Left colon (tissue), 2 donors: ENCODE measurements at regions not wholly inside any gene's neighbourhood (a gene's known extent, or its start where the extent isn't known, plus 50 kb on each side); places are given as distances from the start of the nearest gene placed in this dataset.
"Not testable (repeated sequence)": the region's sequence is repeated elsewhere in the genome, so short reads cannot be mapped to it uniquely, and the experiment has no call there.

Source experiments
- ATAC-seq: fragments of 200-7000 bp; cut with Tn5 transposase; one replicate; pipeline ENCODE4 v1.9.1; 2020; ENCODE audit warnings: mild to moderate bottlenecking, moderate library complexity
- DNase-seq, 2 donors: peaks; one replicate each; pipeline ENCODE4 v3.0.0-alpha.2; 2020
- intact Hi-C, 2 donors: fragments of 100-400 bp; cut with DNase I in 1 of 2; cut with micrococcal nuclease in 1 of 2; formaldehyde crosslinking; loops; one replicate each; pipeline versions ENCODE4 v1.11.2 to v1.14.0; 2022; cut with DNase I, micrococcal nuclease
- donor health status: DM: no; HTN: no; CAD: no.
- donor health status: DM: yes; HTN: yes; CAD: no.

GRCh38 chr21:24628046-24628445 is 979.2 kb downstream of the MRPL39 start:
- no peak for ATAC-seq
- DNase-seq = no peak
- intact Hi-C loops = no loop called here

GRCh38 chr21:24617819-24618218 is 989.5 kb downstream of the MRPL39 start:
- intact Hi-C loops = no loop called here
- DNase-seq (no peak), ATAC-seq (no peak)

GRCh38 chr21:24594082-24594481 is 1013.2 kb downstream of the MRPL39 start:
- intact Hi-C loops = no loop called here
- DNase-seq (no peak), ATAC-seq (no peak)

- intact Hi-C loops = no loop called here
- DNase-seq (no peak), ATAC-seq (no peak)
Observed at GRCh38 chr21:24590261-24590660, 1017.0 kb downstream of the MRPL39 start.

GRCh38 chr21:24583473-24583872 is 1023.8 kb downstream of the MRPL39 start:
- no peak for DNase-seq
- ATAC-seq = no peak
- intact Hi-C loops = no loop called here

- intact Hi-C loops = no loop called here
- ATAC-seq (no peak), DNase-seq (no peak)
Observed at GRCh38 chr21:24577301-24577700, 1030.0 kb downstream of the MRPL39 start.

GRCh38 chr21:24561291-24561690 is 1046.0 kb downstream of the MRPL39 start:
- intact Hi-C loops = no loop called here
- no peak for DNase-seq
- ATAC-seq = no peak

- ATAC-seq (no peak), DNase-seq (no peak)
- intact Hi-C loops = no loop called here
Observed at GRCh38 chr21:24552491-24552890, 1054.8 kb downstream of the MRPL39 start.

GRCh38 chr21:24545807-24546361 is 1061.4 kb downstream of the MRPL39 start:
- intact Hi-C loops = no loop called here
- DNase-seq (no peak), ATAC-seq (no peak)

GRCh38 chr21:24514081-24514733 is 1093.1 kb downstream of the MRPL39 start:
- intact Hi-C loops = no loop called here
- DNase-seq = no peak
- ATAC-seq = no peak

- DNase-seq (no peak), ATAC-seq (no peak)
- intact Hi-C loops = no loop called here
Observed at GRCh38 chr21:24509131-24509530, 1098.2 kb downstream of the MRPL39 start.

GRCh38 chr21:24486973-24487372 is 1120.3 kb downstream of the MRPL39 start:
- no peak for ATAC-seq
- intact Hi-C loops = no loop called here
- no peak for DNase-seq

GRCh38 chr21:24483361-24483760 is 1123.9 kb downstream of the MRPL39 start:
- intact Hi-C loops, ATAC-seq, DNase-seq: not testable (repeated sequence)

GRCh38 chr21:24470852-24471251 is 1136.4 kb downstream of the MRPL39 start:
- DNase-seq (no peak), ATAC-seq (no peak)
- intact Hi-C loops = no loop called here

GRCh38 chr21:24456358-24456757 is 1150.9 kb downstream of the MRPL39 start:
- ATAC-seq (no peak), DNase-seq (no peak)
- intact Hi-C loops = no loop called here

GRCh38 chr21:24450119-24450518 is 1157.2 kb downstream of the MRPL39 start:
- no peak for ATAC-seq
- intact Hi-C loops = no loop called here
- DNase-seq = no peak

- intact Hi-C loops = no loop called here
- ATAC-seq = no peak
- no peak for DNase-seq
Observed at GRCh38 chr21:24445517-24445916, 1161.8 kb downstream of the MRPL39 start.

GRCh38 chr21:24444736-24445135 is 1162.5 kb downstream of the MRPL39 start:
- intact Hi-C loops = no loop called here
- ATAC-seq (no peak), DNase-seq (no peak)

GRCh38 chr21:24436236-24436635 is 1171.0 kb downstream of the MRPL39 start:
- intact Hi-C loops = no loop called here
- DNase-seq (peak in 1 of 2 donors; percentile 18), ATAC-seq (no peak)

- ATAC-seq (no peak), DNase-seq (no peak)
- intact Hi-C loops = no loop called here
Observed at GRCh38 chr21:24428591-24429199, 1178.6 kb downstream of the MRPL39 start.

GRCh38 chr21:24424776-24425175 is 1182.5 kb downstream of the MRPL39 start:
- DNase-seq (no peak), ATAC-seq (no peak)
- intact Hi-C loops = no loop called here
